ENCODE measurements at regions not wholly inside any gene's neighbourhood (a gene's known extent, or its start where the extent isn't known, plus 50 kb on each side); places are given as distances from the start of the nearest gene placed in this dataset.
"Not testable (repeated sequence)": the region's sequence is repeated elsewhere in the genome, so short reads cannot be mapped to it uniquely, and the experiment has no call there.

GRCh38 chr16:59088431-59088830 is 354.3 kb upstream of the GOT2 start:
- DNase-seq = no peak
- no peak for ATAC-seq

GRCh38 chr16:59087641-59088040 is 353.5 kb upstream of the GOT2 start:
- ATAC-seq (no peak), DNase-seq (no peak)

DNA sequence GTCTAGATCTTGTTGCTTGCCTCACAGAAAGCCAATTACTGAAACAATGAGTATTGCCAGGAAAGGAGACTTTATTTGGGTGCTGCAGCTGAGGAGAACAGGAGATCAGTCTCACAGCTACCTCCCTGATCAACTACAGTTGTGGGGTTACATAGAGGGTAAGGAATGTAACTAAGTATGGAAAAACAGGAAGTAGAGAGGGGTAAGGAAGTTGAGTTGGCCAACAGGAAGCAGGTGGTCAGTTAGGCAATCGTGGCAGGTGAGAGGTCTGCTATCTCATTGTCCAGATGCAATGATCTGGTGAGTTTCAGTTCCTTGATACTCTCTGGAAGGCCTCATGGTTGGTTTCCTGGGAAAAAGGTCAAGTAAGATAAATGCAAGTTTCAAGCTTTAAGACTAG is 333.1 kb upstream of the GOT2 start:
- DNase-seq (no peak), ATAC-seq (no peak)

DNA sequence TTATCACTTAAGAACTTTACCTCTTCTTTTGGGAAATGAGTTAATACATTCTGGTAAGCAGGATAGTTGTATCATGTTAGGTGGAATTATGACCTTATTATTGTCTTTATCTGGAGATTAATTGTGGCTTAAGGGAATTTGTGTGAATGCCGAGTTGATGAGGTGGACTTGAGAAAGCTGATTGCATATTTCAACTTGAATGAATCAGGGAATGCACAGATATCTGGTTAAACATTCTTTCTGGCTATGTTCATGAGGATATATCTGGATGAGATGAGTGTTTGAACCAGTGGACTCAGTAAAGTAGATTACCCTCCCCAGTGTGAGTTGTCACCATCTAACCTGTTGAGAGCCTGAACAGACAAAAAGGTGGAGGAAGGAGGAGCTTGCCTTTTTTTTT is 326.1 kb upstream of the GOT2 start:
- no peak for DNase-seq
- ATAC-seq = no peak

DNA sequence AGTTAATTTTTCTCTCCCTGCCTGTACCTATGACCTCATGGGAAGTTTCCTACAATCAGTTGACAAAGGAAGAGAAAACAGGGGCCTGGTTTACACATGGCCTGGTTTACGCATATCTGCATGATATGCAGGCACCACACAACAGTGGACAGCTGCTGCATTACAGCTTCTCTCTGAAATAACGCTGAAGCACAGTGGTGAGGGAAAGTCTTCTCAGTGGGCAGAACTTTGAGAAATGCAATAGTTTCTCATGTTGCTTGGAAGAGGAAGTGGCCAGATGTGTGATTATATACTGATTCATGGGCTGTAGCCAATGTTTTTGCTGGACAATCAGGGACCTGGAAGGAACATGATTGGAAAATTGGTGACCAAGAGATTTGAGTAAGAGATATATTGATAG is 324.1 kb upstream of the GOT2 start:
- DNase-seq (no peak), ATAC-seq (no peak)

- ATAC-seq = no peak
Measured at GRCh38 chr16:59053911-59054310, 319.8 kb upstream of the GOT2 start.

DNA sequence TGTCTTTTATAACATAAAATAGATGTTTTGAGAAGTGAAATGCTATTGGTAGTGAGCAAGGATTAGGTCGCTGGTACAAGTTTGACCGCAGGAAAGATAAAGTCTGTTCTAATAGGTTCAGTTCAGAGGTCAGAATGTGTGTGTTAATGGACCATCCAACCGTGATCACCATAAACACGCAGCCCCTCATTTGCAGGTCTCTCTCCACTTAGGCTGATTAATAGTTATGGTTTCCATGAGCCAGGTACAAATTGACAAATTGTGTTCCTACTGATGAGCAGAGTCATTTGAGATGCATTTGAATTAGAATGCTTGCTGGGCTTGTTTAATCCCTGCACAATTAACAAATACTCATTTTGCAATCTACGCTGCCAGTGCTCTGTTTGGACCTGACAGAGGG is 318.1 kb upstream of the GOT2 start:
- no peak for DNase-seq
- no peak for ATAC-seq

More at GRCh38 chr16:59053911-59054310, 319.8 kb upstream of the GOT2 start:
- DNase-seq = no peak

- no peak for ATAC-seq
- no peak for DNase-seq
Measured at GRCh38 chr16:59048876-59049275, 314.8 kb upstream of the GOT2 start.

DNA sequence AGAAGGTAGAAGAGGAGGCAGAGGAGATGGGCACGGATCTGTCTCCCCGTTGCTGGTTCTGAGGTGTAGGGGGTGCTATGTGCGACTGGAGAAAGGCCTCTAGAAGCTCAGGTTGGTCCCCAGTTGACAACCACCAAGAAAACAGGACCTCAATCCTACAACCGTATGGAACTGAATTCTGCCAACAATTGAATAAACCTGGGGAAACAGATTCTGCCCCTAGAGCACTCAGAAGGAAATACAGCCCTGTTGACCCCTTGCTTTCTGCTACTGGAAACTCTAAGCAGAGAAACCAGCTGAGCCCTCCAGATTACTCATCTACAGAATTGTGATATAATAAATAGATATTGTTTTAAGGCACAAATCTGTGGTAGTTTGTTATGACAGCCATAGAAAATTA is 313.0 kb upstream of the GOT2 start:
- DNase-seq = no peak
- no peak for ATAC-seq

- ATAC-seq = no peak
- DNase-seq = no peak
Measured at GRCh38 chr16:59046335-59046734, 312.2 kb upstream of the GOT2 start.

- DNase-seq (no peak), ATAC-seq (no peak)
Measured at GRCh38 chr16:59045501-59045900, 311.4 kb upstream of the GOT2 start.

DNA sequence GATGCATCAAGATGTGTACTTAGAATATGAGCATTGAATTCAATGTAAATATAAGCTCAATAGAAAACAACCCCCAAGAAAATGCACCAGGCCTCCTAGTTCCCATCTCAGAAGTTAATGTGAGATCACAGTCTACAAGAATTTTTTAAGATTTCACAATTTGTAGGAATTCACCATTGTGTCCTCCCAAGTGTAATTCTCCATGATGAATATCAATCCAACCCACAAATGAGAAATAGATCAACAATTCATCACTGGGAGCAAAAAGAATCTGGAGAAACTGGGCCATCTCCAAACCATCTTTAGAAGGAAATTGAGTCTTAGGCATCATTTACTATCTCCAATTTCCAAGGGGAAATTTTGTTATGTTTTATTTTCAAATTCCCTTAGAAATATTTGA is 310.5 kb upstream of the GOT2 start:
- no peak for ATAC-seq
- DNase-seq = no peak

DNA sequence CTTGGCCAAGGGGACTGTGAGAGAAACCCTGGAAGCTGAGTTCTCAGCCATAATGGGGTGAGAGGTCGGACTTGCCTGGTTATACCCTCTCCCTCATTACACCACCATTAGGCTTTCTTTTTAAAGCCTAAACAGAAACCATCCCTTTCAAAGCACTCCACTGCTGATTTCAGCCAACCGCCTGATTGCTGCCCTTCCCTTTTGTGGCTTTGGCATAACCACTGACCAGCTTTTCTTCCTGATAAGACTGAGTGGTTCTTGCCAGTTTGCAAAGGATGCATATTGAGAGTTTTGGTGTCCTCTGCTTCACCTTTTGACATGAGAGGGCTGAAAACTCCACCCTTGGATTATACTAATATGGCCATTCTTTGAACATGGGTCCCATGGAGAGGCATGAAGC is 308.2 kb upstream of the GOT2 start:
- ATAC-seq (no peak), DNase-seq (no peak)

DNA sequence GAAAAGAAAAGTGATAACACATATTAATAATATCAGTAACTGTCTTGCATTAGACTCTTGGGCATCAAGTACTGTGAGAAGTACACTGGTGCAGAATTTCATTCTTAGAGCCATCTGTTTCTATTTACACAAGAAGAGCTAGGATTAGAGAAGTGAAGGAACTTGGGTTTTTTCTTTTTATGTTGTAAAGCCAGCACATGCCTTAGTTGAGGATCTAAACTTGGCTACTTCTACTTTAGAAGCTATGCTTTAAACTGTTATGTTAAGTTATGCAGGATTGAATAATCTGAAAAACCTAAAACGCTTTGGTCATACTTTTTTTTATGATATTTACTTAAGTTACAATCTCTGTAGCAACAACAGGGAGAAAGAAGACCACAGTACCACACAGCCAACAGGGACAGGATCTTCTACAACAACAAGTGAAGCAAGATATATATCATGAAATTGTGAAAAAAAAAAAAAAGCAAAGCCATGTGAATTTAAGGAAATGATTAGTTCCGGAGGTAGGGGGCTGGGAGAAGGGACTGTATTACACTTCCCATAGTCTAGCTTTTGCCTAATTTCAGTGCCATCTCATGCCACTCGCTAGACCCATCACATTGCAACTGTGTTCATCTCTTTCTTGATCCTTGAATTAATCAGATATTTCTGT is 305.1 kb upstream of the GOT2 start:
- ATAC-seq (no peak), DNase-seq (no peak)

- DNase-seq (no peak), ATAC-seq (no peak)
Measured at GRCh38 chr16:59030923-59031485, 296.9 kb upstream of the GOT2 start.

- DNase-seq (no peak), ATAC-seq (no peak)
Measured at GRCh38 chr16:59021751-59022150, 287.6 kb upstream of the GOT2 start.

- no peak for DNase-seq
Measured at GRCh38 chr16:59013930-59014329, 279.8 kb upstream of the GOT2 start.

DNA sequence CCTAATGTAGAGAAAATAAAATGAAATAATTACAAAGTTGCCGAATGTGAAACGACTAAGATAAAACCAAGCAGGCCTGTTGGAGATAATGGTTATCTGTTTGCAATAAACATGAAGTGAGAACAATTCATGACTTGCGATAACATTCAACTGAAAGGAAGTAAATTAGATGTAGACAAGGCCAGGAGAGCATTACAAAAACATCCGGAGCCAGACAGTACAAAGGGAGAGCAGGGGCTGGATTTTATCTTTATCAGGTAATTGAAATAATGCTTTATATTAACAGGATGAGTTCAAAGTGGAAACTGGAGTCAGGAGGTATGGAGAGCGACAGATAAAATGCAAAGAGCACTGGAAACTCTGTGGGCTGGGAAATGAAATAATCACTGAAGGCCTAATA is 265.6 kb upstream of the GOT2 start:
- ATAC-seq (no peak), DNase-seq (no peak)

More at GRCh38 chr16:59013930-59014329, 279.8 kb upstream of the GOT2 start:
- no peak for ATAC-seq

DNA sequence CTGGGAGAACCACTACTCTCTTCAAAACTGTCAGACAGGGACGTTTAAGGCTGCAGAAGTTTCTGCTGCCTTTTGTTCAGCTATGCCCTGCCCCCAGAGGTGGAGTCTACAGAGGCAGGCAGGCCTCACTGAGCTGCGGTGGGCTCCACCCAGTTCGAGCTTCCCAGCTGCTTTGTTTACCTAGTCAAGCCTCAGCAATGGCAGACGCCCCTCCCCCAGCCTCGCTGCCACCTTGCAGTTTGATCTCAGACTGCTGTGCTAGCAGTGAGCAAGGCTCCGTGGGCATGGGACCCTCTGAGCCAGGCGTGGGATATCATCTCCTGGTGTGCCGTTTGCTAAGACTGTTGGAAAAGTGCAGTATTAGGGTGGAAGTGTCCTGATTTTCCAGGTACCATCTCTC is 258.6 kb upstream of the GOT2 start:
- ATAC-seq, DNase-seq: not testable (repeated sequence)

DNA sequence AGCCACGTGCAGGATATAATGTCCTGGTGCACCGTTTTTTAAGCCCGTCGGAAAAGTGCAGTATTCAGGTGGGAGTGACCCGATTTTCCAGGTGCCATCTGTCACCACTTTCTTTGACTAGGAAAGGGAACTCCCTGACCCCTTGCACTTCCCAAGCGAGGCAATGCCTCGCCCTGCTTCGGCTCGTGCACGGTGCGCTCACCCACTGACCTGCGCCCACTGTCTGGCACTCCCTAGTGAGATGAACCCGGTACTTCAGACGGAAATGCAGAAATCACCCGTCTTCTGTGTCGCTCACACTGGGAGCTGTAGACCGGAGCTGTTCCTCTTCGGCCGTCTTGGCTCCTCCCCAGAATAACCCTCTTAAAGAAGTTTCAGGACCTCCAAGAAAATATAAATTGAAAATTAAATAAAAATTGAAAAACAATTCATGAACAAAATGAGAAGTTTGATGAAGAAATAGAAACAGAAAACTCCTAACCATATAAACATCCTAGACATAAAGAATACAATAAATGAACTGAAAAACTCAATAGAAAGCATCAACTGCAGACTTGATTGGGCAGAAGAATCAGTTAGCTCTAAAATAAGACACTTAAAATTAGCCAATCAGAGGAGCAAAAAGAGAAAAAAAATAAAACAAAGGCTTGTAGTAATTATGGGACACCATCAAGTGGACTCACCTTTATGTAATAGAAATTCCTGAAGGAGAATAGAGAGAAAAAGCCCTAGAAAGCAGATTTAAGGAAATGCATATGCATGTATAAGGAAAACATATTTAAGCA is 249.3 kb upstream of the GOT2 start:
- not testable (repeated sequence) for ATAC-seq

DNA sequence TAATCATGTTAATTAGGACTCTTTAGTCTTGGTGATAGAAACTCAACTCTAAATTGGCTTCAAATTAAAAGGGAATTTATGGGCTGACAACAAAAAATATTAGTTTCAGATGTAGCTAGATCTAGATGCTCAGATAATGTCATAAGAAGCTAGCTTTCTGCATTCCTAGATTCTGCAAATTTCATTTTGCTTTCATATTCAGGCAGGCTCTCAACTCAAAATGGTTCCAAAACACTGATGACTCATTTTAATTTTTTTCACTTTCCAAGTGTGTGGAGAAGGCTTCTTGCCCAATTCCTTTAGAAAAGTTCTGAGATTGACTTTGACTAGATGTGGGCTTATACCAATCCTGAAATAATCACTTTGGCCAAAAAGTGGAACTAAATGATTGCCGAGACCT is 236.7 kb upstream of the GOT2 start:
- ATAC-seq (no peak), DNase-seq (no peak)

More for the DNA sequence above, 249.3 kb upstream of the GOT2 start:
- not testable (repeated sequence) for DNase-seq

DNA sequence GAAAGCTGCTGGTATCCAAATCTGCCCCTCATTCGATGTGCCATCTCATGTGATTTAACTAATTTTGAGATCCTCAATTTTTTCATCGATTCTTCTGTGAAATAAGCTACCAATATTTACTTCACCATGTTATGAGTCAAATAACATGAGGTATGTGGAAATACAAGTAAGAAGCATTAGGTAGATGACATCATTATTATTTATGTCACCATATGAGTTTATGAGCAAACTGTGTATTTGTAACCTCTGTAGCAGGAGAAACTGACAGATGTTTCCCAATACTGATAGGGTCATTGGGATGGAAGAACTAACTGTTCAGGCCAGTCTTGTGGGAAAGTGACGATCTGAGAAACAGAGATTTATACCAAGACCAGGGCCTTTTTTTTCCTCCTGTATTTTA is 229.4 kb upstream of the GOT2 start:
- ATAC-seq (no peak), DNase-seq (no peak)

- DNase-seq (no peak), ATAC-seq (no peak)
Measured at GRCh38 chr16:58962811-58963210, 228.7 kb upstream of the GOT2 start.

DNA sequence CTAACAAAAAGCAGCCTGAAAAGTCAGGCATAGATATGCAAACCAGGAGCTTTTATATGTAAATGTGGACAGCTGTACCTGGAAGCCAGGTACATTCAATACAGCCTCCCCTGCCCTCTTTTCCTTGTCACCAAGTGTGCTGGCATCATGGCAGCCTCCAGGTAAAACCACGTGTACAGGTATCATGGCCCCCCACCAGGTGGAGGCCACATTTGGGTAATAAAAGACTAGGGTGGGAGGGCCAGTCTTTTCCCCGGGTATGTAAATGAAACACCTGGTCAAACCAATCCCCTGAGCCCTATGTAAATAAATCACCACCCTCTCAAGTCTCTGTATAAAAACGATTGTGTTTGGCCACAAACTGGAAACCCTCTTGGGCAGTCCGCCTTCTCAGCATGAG is 226.4 kb upstream of the GOT2 start:
- DNase-seq (no peak), ATAC-seq (no peak)
